ENCODE measurements at regions not wholly inside any gene's neighbourhood (a gene's known extent, or its start where the extent isn't known, plus 50 kb on each side); places are given as distances from the start of the nearest gene placed in this dataset.

GRCh38 chr4:22336822-22337221, 179.0 kb downstream of the ADGRA3 start:
- no peak for DNase-seq

- DNase-seq: no peak
Observed at GRCh38 chr4:22334155-22334554, 181.7 kb downstream of the ADGRA3 start.

- no peak for DNase-seq
Observed at GRCh38 chr4:22324422-22324821, 191.4 kb downstream of the ADGRA3 start.

- no peak for DNase-seq
Observed at GRCh38 chr4:22323691-22324090, 192.2 kb downstream of the ADGRA3 start.

GRCh38 chr4:22322996-22323395, 192.9 kb downstream of the ADGRA3 start:
- DNase-seq: no peak

- DNase-seq: no peak
Observed at GRCh38 chr4:22315628-22316027, 200.2 kb downstream of the ADGRA3 start.

GRCh38 chr4:22313976-22314375, 201.9 kb downstream of the ADGRA3 start:
- DNase-seq: no peak

GRCh38 chr4:22312113-22312512, 203.8 kb downstream of the ADGRA3 start:
- no peak for DNase-seq

GRCh38 chr4:22301253-22301652, 214.6 kb downstream of the ADGRA3 start:
- DNase-seq: no peak

GRCh38 chr4:22299678-22300077, 216.2 kb downstream of the ADGRA3 start:
- DNase-seq: no peak

GRCh38 chr4:22287631-22288030, 228.2 kb downstream of the ADGRA3 start:
- no peak for DNase-seq

- DNase-seq: no peak
Observed at GRCh38 chr4:22268350-22269025, 247.4 kb downstream of the ADGRA3 start.

GRCh38 chr4:22264261-22264660, 251.6 kb downstream of the ADGRA3 start:
- DNase-seq: peak; percentile 58

- no peak for DNase-seq
Observed at GRCh38 chr4:22253431-22253830, 262.4 kb downstream of the ADGRA3 start.

GRCh38 chr4:22246847-22247246, 269.0 kb downstream of the ADGRA3 start:
- DNase-seq: no peak

- no peak for DNase-seq
Observed at GRCh38 chr4:22245294-22245693, 270.6 kb downstream of the ADGRA3 start.

- no peak for DNase-seq
Observed at GRCh38 chr4:22241415-22241814, 274.5 kb downstream of the ADGRA3 start.

- no peak for DNase-seq
Observed at GRCh38 chr4:22240814-22241213, 275.1 kb downstream of the ADGRA3 start.

GRCh38 chr4:22238742-22239141, 277.1 kb downstream of the ADGRA3 start:
- no peak for DNase-seq

GRCh38 chr4:22237846-22238494, 277.9 kb downstream of the ADGRA3 start:
- DNase-seq: no peak

GRCh38 chr4:22237155-22237751, 278.6 kb downstream of the ADGRA3 start:
- no peak for DNase-seq

GRCh38 chr4:22235698-22236097, 280.2 kb downstream of the ADGRA3 start:
- no peak for DNase-seq

- no peak for DNase-seq
Observed at GRCh38 chr4:22233230-22233629, 282.6 kb downstream of the ADGRA3 start.

- no peak for DNase-seq
Observed at GRCh38 chr4:22220965-22221364, 272.4 kb upstream of the KCNIP4 start.
